ENCODE measurements at regions not wholly inside any gene's neighbourhood (a gene's known extent, or its start where the extent isn't known, plus 50 kb on each side); places are given as distances from the start of the nearest gene placed in this dataset.

- no peaks in the 10 kb centered on the region for H3K79me2 ChIP-seq (replicated peaks; ENCODE audit: insufficient read depth)
- Mint-ChIP-seq H3K27me3 (ENCODE audit: insufficient read depth, low read depth, poor library complexity) (no peaks in the 10 kb centered on the region), H3K27ac (no peak overlapping the region), H3K4me3 (no peak overlapping the region), H3K9me3 (no peaks in the 10 kb centered on the region), H3K36me3 (ENCODE audit: low read depth) (no peaks in the 10 kb centered on the region), H3K4me1 (peaks cover 13% of the 10 kb centered on the region; the same call in 2 of the 3 replicates)
- ATAC-seq (no peak), DNase-seq (ENCODE audit: low spot score) (no peak)
- H3K27me3 ChIP-seq (ENCODE audit: insufficient read depth), result no peaks in the 10 kb centered on the region
- H3K36me3 ChIP-seq (ENCODE audit: insufficient read depth), result no peaks in the 10 kb centered on the region
- no peaks in the 10 kb centered on the region for H4K20me1 ChIP-seq (replicated peaks; ENCODE audit: insufficient read depth)
- H3K4me2 ChIP-seq, result 0 out of 2 replicates have a peak overlapping the region, but pooled peaks have one; percentile 8
- H3K4me3 ChIP-seq, result no peak overlapping the region
- H3K9me2 ChIP-seq (ENCODE audit: insufficient read depth), result no peaks in the 10 kb centered on the region
- no peaks in the 10 kb centered on the region for H3F3A ChIP-seq (replicated peaks; ENCODE audit: low read depth)
- H3K4me1 ChIP-seq (ENCODE audit: insufficient read depth), result peaks cover 19% of the 10 kb centered on the region
- no peak overlapping the region for H3K27ac ChIP-seq (ENCODE audit: low read depth)
- TF ChIP-seq ZNF462 (CRISPR knock-in tag; IDR thresholded peaks at IDR 0.05) (no peak), EZH2phosphoT487 (IDR thresholded peaks at IDR 0.05; ENCODE audit: unreplicated experiment) (no peak), EZH2 (IDR thresholded peaks at IDR 0.05; ENCODE audit: low read depth, unreplicated experiment) (no peak), ZNF331 (CRISPR knock-in tag; IDR thresholded peaks at IDR 0.05; ENCODE audit: low read depth) (no peak), JUNB (IDR thresholded peaks at IDR 0.05; ENCODE audit: unreplicated experiment) (no peak), ETS1 (IDR thresholded peaks at IDR 0.05) (no peak), ZNF114 (CRISPR knock-in tag; IDR thresholded peaks at IDR 0.05) (no peak)
- H2AFZ ChIP-seq, result no peak overlapping the region
These were observed 415.3 kb downstream of the MAN2A1 start for GRCh38 chr5:110104726-110105669.

Measured in GM23338 (cell line).